ENCODE measurements at regions not wholly inside any gene's neighbourhood (a gene's known extent, or its start where the extent isn't known, plus 50 kb on each side); places are given as distances from the start of the nearest gene placed in this dataset.

DNA sequence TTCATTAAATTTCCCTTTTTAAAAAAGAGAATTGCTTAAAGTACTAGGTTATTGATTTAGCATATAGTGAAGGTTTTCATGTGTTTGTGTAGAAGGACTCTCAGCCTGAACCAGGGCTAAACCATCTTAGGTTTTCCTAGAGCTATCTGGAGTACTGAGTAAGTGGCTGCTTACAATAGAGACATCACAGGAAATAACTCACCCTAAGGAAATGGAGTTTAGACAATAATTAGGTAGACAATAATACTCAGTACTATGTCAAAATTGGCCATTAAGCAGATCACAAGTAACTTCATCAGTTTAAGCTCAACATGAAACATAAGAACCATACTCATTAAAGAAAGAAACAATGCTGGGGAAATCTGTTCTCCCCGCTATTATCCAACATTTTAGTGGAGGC lies 240.0 kb downstream of the RND3 start:
- TF ChIP-seq ZNF282 (CRISPR knock-in tag; IDR thresholded peaks at IDR 0.05) = no peak
- no peak for TF ChIP-seq MYBL2 (IDR thresholded peaks at IDR 0.05; ENCODE audit: low read depth)
- no peak for TF ChIP-seq MYBL2 (CRISPR knock-in tag; IDR thresholded peaks at IDR 0.05; ENCODE audit: borderline replicate concordance)
- TF ChIP-seq CCNT2 (IDR thresholded peaks at IDR 0.05; ENCODE audit: borderline replicate concordance, extremely low read depth, insufficient read length, low read depth, low read length) = no peak
- TF ChIP-seq HNRNPK (IDR thresholded peaks at IDR 0.05; ENCODE audit: low read depth, low read length, poor library complexity, severe bottlenecking) = no peak
- TF ChIP-seq TCFL5 (CRISPR knock-in tag; conservative IDR thresholded peaks at IDR 0.05) = no peak
- TF ChIP-seq, protein P1, sequence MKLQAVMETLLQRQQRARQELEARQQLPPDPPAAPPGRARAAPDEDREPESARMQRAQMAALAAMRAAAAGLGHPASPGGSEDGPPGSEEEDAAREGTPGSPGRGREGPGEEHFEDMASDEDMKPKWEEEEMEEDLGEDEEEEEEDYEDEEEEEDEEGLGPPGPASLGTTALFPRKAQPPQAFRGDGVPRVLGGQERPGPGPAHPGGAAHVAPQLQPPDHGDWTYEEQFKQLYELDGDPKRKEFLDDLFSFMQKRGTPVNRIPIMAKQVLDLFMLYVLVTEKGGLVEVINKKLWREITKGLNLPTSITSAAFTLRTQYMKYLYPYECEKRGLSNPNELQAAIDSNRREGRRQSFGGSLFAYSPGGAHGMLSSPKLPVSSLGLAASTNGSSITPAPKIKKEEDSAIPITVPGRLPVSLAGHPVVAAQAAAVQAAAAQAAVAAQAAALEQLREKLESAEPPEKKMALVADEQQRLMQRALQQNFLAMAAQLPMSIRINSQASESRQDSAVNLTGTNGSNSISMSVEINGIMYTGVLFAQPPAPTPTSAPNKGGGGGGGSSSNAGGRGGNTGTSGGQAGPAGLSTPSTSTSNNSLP (IDR thresholded peaks at IDR 0.05; ENCODE audit: borderline replicate concordance, low read depth, low read length) = no peak
- no peak for TF ChIP-seq ZNF324 (CRISPR knock-in tag; IDR thresholded peaks at IDR 0.05)
- TF ChIP-seq TCF7 (IDR thresholded peaks at IDR 0.05; ENCODE audit: borderline replicate concordance) = no peak
- TF ChIP-seq, protein P2, sequence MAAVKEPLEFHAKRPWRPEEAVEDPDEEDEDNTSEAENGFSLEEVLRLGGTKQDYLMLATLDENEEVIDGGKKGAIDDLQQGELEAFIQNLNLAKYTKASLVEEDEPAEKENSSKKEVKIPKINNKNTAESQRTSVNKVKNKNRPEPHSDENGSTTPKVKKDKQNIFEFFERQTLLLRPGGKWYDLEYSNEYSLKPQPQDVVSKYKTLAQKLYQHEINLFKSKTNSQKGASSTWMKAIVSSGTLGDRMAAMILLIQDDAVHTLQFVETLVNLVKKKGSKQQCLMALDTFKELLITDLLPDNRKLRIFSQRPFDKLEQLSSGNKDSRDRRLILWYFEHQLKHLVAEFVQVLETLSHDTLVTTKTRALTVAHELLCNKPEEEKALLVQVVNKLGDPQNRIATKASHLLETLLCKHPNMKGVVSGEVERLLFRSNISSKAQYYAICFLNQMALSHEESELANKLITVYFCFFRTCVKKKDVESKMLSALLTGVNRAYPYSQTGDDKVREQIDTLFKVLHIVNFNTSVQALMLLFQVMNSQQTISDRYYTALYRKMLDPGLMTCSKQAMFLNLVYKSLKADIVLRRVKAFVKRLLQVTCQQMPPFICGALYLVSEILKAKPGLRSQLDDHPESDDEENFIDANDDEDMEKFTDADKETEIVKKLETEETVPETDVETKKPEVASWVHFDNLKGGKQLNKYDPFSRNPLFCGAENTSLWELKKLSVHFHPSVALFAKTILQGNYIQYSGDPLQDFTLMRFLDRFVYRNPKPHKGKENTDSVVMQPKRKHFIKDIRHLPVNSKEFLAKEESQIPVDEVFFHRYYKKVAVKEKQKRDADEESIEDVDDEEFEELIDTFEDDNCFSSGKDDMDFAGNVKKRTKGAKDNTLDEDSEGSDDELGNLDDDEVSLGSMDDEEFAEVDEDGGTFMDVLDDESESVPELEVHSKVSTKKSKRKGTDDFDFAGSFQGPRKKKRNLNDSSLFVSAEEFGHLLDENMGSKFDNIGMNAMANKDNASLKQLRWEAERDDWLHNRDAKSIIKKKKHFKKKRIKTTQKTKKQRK (IDR thresholded peaks at IDR 0.05; ENCODE audit: borderline replicate concordance, low read depth, low read length) = no peak
- no peak for TF ChIP-seq ZNF212 (CRISPR knock-in tag; IDR thresholded peaks at IDR 0.05)
- TF ChIP-seq ARHGAP35 (IDR thresholded peaks at IDR 0.05; ENCODE audit: partially characterized antibody) = no peak
- no peak for TF ChIP-seq SETDB1 (IDR thresholded peaks at IDR 0.05; ENCODE audit: low read length)
- TF ChIP-seq MXI1 (IDR thresholded peaks at IDR 0.05; ENCODE audit: low read depth, low read length) = no peak
- TF ChIP-seq SRSF1 (IDR thresholded peaks at IDR 0.05; ENCODE audit: low read depth, low read length) = no peak
- TF ChIP-seq, protein P3, sequence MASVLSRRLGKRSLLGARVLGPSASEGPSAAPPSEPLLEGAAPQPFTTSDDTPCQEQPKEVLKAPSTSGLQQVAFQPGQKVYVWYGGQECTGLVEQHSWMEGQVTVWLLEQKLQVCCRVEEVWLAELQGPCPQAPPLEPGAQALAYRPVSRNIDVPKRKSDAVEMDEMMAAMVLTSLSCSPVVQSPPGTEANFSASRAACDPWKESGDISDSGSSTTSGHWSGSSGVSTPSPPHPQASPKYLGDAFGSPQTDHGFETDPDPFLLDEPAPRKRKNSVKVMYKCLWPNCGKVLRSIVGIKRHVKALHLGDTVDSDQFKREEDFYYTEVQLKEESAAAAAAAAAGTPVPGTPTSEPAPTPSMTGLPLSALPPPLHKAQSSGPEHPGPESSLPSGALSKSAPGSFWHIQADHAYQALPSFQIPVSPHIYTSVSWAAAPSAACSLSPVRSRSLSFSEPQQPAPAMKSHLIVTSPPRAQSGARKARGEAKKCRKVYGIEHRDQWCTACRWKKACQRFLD (CRISPR knock-in tag; IDR thresholded peaks at IDR 0.05) = no peak
- no peak overlapping the region for H3K27ac ChIP-seq (ENCODE audit: extremely low read depth, low read depth, low read length)
- H3K4me3 ChIP-seq = no peak overlapping the region
- no peak overlapping the region for H3K4me2 ChIP-seq (ENCODE audit: insufficient read depth, low read length)
- H2AFZ ChIP-seq (ENCODE audit: low read depth, low read length) = no peak overlapping the region
- no peaks in the 10 kb centered on the region for H3K79me2 ChIP-seq (ENCODE audit: control insufficient read depth, insufficient read depth, low read length)
- ATAC-seq = no peak
- no peaks in the 10 kb centered on the region for H3K27me3 ChIP-seq (ENCODE audit: control insufficient read depth in 2 of 2, insufficient read depth in 2 of 2, low read length in 2 of 2)
- H4K20me1 ChIP-seq (replicated peaks; ENCODE audit: control insufficient read depth, insufficient read depth, low read length) = no peaks in the 10 kb centered on the region
- H3K9ac ChIP-seq (ENCODE audit: insufficient read depth in 1 of 2, low read depth in 2 of 2, low read length in 2 of 2) = no peak overlapping the region
- H3K36me3 ChIP-seq (ENCODE audit: control insufficient read depth, insufficient read depth, low read length) = no peaks in the 10 kb centered on the region
- ChIA-PET POLR2A (no interaction called here), CTCF (ENCODE audit: low intra/inter-chr PET ratio) (no interaction called here)
- FAIRE-seq = no peak
- no peak for DNase-seq (ENCODE audit: extremely low read depth in 1 of 4, low spot score in 3 of 4)
- intact Hi-C loops (cut with micrococcal nuclease) (no loop called here), in situ Hi-C loops (cut with MboI) (no loop called here)
- no peaks in the 10 kb centered on the region for H3K4me1 ChIP-seq (replicated peaks in 1 of 2; ENCODE audit: control insufficient read depth in 2 of 2, insufficient read depth in 2 of 2, low read length in 2 of 2)
- BruUV-seq (replicated peaks) = no TSS peak
- no peaks in the 10 kb centered on the region for H3K9me1 ChIP-seq (ENCODE audit: control insufficient read depth, insufficient read depth, low read length)
- H3K9me3 ChIP-seq (replicated peaks; ENCODE audit: control insufficient read depth, insufficient read depth, low read depth, low read length) = no peaks in the 10 kb centered on the region
- WGBS (ENCODE audit: insufficient coverage, low coverage, missing lambda C conversion rate) = 0% methylated on average over 1 of the region's 1 CpG

Measured in K562 (cell line).